SJSA1 (cell line): ENCODE measurements at regions not wholly inside any gene's neighbourhood (a gene's known extent, or its start where the extent isn't known, plus 50 kb on each side); places are given as distances from the start of the nearest gene placed in this dataset.

ENCODE experiments used
- DNase-seq, 2 experiments: peaks; one replicate each; pipeline ENCODE4 v3.0.0-alpha.2; 2015 to 2020; ENCODE audit warnings: low spot score in 2 of 2, low read depth in 1 of 2
- H3K27ac ChIP-seq: fragments of 250-450 bp; sonication (Bioruptor Pico); 2 replicates; pipeline ENCODE4 v1.5.1; 2020; ENCODE audit warnings: mild to moderate bottlenecking, moderate library complexity
- H3K27me3 ChIP-seq: fragments of 250-450 bp; sonication (Bioruptor Pico); replicated peaks from 2 replicates; pipeline ENCODE4 v1.5.1; 2020; ENCODE audit warnings: mild to moderate bottlenecking, moderate library complexity
- H3K36me3 ChIP-seq: fragments of 250-450 bp; sonication (Bioruptor Pico); 2 replicates; pipeline ENCODE4 v1.5.1; 2020; ENCODE audit warnings: mild to moderate bottlenecking
- H3K4me1 ChIP-seq: fragments of 250-450 bp; sonication (Bioruptor Pico); replicated peaks from 2 replicates; pipeline ENCODE4 v1.6.1; 2021; ENCODE audit warnings: mild to moderate bottlenecking
- H3K4me3 ChIP-seq: fragments of 250-450 bp; sonication (Bioruptor Pico); 2 replicates; pipeline ENCODE4 v1.5.1; 2020; ENCODE audit warnings: mild to moderate bottlenecking
- H3K9me3 ChIP-seq: fragments of 250-450 bp; sonication (Bioruptor Pico); replicated peaks from 2 replicates; pipeline ENCODE4 v1.5.1; 2020; ENCODE audit warnings: mild to moderate bottlenecking

- no peak overlapping the region for H3K27ac ChIP-seq
- H3K4me1 ChIP-seq = no peaks in the 10 kb centered on the region
- DNase-seq = no peak
- H3K4me3 ChIP-seq = no peak overlapping the region
- H3K36me3 ChIP-seq = no peaks in the 10 kb centered on the region
- no peaks in the 10 kb centered on the region for H3K9me3 ChIP-seq
- no peaks in the 10 kb centered on the region for H3K27me3 ChIP-seq
Measured at GRCh38 chr10:20975236-20975635, 78.1 kb upstream of the NEBL start.

- Histone ChIP-seq H3K36me3 (no peaks in the 10 kb centered on the region), H3K9me3 (no peaks in the 10 kb centered on the region), H3K4me3 (no peak overlapping the region), H3K4me1 (no peaks in the 10 kb centered on the region), H3K27ac (no peak overlapping the region), H3K27me3 (no peaks in the 10 kb centered on the region)
- DNase-seq = no peak
Measured at GRCh38 chr10:20972925-20973324, 75.8 kb upstream of the NEBL start.

GRCh38 chr10:20971901-20972300 lies 74.8 kb upstream of the NEBL start:
- DNase-seq = no peak

GRCh38 chr10:20970708-20971107 lies 73.6 kb upstream of the NEBL start:
- no peak for DNase-seq
- H3K4me3 ChIP-seq = no peak overlapping the region
- H3K27ac ChIP-seq = no peak overlapping the region
- H3K27me3 ChIP-seq = no peaks in the 10 kb centered on the region
- H3K9me3 ChIP-seq = no peaks in the 10 kb centered on the region
- H3K36me3 ChIP-seq = no peaks in the 10 kb centered on the region
- H3K4me1 ChIP-seq = no peaks in the 10 kb centered on the region

More at GRCh38 chr10:20971901-20972300, 74.8 kb upstream of the NEBL start:
- Histone ChIP-seq H3K27me3 (no peaks in the 10 kb centered on the region), H3K4me3 (no peak overlapping the region), H3K4me1 (no peaks in the 10 kb centered on the region), H3K27ac (no peak overlapping the region), H3K9me3 (no peaks in the 10 kb centered on the region), H3K36me3 (no peaks in the 10 kb centered on the region)

- Histone ChIP-seq H3K9me3 (no peaks in the 10 kb centered on the region), H3K27me3 (no peaks in the 10 kb centered on the region), H3K4me1 (no peaks in the 10 kb centered on the region), H3K36me3 (no peaks in the 10 kb centered on the region), H3K4me3 (no peak overlapping the region), H3K27ac (no peak overlapping the region)
- DNase-seq = no peak
Measured at GRCh38 chr10:20970044-20970443, 72.9 kb upstream of the NEBL start.

- Histone ChIP-seq H3K9me3 (no peaks in the 10 kb centered on the region), H3K4me1 (no peaks in the 10 kb centered on the region), H3K36me3 (no peaks in the 10 kb centered on the region), H3K27me3 (no peaks in the 10 kb centered on the region), H3K4me3 (no peak overlapping the region), H3K27ac (no peak overlapping the region)
- no peak for DNase-seq
Measured at GRCh38 chr10:20966426-20966825, 69.3 kb upstream of the NEBL start.

- Histone ChIP-seq H3K9me3 (no peaks in the 10 kb centered on the region), H3K4me1 (no peaks in the 10 kb centered on the region), H3K36me3 (no peaks in the 10 kb centered on the region), H3K27me3 (no peaks in the 10 kb centered on the region; the same call in 1 of the 2 replicates), H3K27ac (no peak overlapping the region), H3K4me3 (no peak overlapping the region)
- no peak for DNase-seq
Measured at GRCh38 chr10:20963721-20964595, 66.8 kb upstream of the NEBL start.

- Histone ChIP-seq H3K36me3 (no peaks in the 10 kb centered on the region), H3K4me1 (no peaks in the 10 kb centered on the region), H3K9me3 (no peaks in the 10 kb centered on the region), H3K27ac (no peak overlapping the region), H3K4me3 (no peak overlapping the region), H3K27me3 (no peaks in the 10 kb centered on the region; the same call in 1 of the 2 replicates)
- no peak for DNase-seq
Measured at GRCh38 chr10:20963056-20963455, 65.9 kb upstream of the NEBL start.

- H3K27me3 ChIP-seq = no peaks in the 10 kb centered on the region; the same call in 1 of the 2 replicates
- DNase-seq = no peak
- no peak overlapping the region for H3K4me3 ChIP-seq
- no peaks in the 10 kb centered on the region for H3K4me1 ChIP-seq
- no peak overlapping the region for H3K27ac ChIP-seq
- no peaks in the 10 kb centered on the region for H3K9me3 ChIP-seq
- H3K36me3 ChIP-seq = no peaks in the 10 kb centered on the region
Measured at GRCh38 chr10:20962165-20962564, 65.1 kb upstream of the NEBL start.

GRCh38 chr10:20959242-20959641 lies 62.1 kb upstream of the NEBL start:
- H3K4me1 ChIP-seq = no peaks in the 10 kb centered on the region
- no peaks in the 10 kb centered on the region; the same call in none of the 2 replicates for H3K27me3 ChIP-seq
- no peaks in the 10 kb centered on the region for H3K36me3 ChIP-seq
- no peak for DNase-seq
- H3K4me3 ChIP-seq = no peak overlapping the region
- H3K9me3 ChIP-seq = no peaks in the 10 kb centered on the region
- H3K27ac ChIP-seq = no peak overlapping the region

- Histone ChIP-seq H3K4me3 (no peak overlapping the region), H3K27me3 (no peaks in the 10 kb centered on the region; the same call in none of the 2 replicates), H3K9me3 (no peaks in the 10 kb centered on the region), H3K27ac (no peak overlapping the region), H3K4me1 (no peaks in the 10 kb centered on the region), H3K36me3 (no peaks in the 10 kb centered on the region)
- no peak for DNase-seq
Measured at GRCh38 chr10:20958764-20959163, 61.7 kb upstream of the NEBL start.

- no peak overlapping the region for H3K4me3 ChIP-seq
- H3K4me1 ChIP-seq = no peaks in the 10 kb centered on the region
- no peaks in the 10 kb centered on the region for H3K9me3 ChIP-seq
- H3K27me3 ChIP-seq = no peaks in the 10 kb centered on the region; the same call in none of the 2 replicates
- no peak overlapping the region for H3K27ac ChIP-seq
- H3K36me3 ChIP-seq = no peaks in the 10 kb centered on the region
- no peak for DNase-seq
Measured at GRCh38 chr10:20958225-20958624, 61.1 kb upstream of the NEBL start.

- no peak overlapping the region for H3K4me3 ChIP-seq
- no peaks in the 10 kb centered on the region; the same call in none of the 2 replicates for H3K27me3 ChIP-seq
- no peak overlapping the region for H3K27ac ChIP-seq
- H3K36me3 ChIP-seq = no peaks in the 10 kb centered on the region
- DNase-seq = no peak
- no peaks in the 10 kb centered on the region for H3K4me1 ChIP-seq
- H3K9me3 ChIP-seq = no peaks in the 10 kb centered on the region
Measured at GRCh38 chr10:20957744-20958143, 60.6 kb upstream of the NEBL start.

- Histone ChIP-seq H3K4me3 (no peak overlapping the region), H3K36me3 (no peaks in the 10 kb centered on the region), H3K9me3 (no peaks in the 10 kb centered on the region), H3K27me3 (no peaks in the 10 kb centered on the region; the same call in none of the 2 replicates), H3K4me1 (no peaks in the 10 kb centered on the region), H3K27ac (no peak overlapping the region)
- DNase-seq = no peak
Measured at GRCh38 chr10:20956843-20957242, 59.7 kb upstream of the NEBL start.
